ENCODE measurements at regions not wholly inside any gene's neighbourhood (a gene's known extent, or its start where the extent isn't known, plus 50 kb on each side); places are given as distances from the start of the nearest gene placed in this dataset.

- Histone ChIP-seq H3K4me1 (no peaks in the 10 kb centered on the region), H3K4me3 (peak overlapping the region in 1 of 4 donors; percentile 7), H3K9me3 (no peaks in the 10 kb centered on the region), H3K36me3 (no peaks in the 10 kb centered on the region), H3K27me3 (no peaks in the 10 kb centered on the region), H3K27ac (peak overlapping the region in 1 of 4 donors; percentile 20)
- in situ Hi-C loops (cut with MboI; ENCODE audit: low sequenced_read_pairs in 4 of 4) = no loop called here
- TF ChIP-seq CTCF (IDR thresholded peaks at IDR 0.05 in 4 of 5, conservative IDR thresholded peaks at IDR 0.05 in 1 of 5) = no peak
- TF ChIP-seq POLR2A (IDR thresholded peaks at IDR 0.05) = no peak
- ATAC-seq (no peak), DNase-seq (no peak)
- intact Hi-C loops (cut with DNase I; ENCODE audit: low total_unique reads) = no loop called here
These were observed 990.4 kb downstream of the EFNA5 start for GRCh38 chr5:106680330-106680729.

DNA sequence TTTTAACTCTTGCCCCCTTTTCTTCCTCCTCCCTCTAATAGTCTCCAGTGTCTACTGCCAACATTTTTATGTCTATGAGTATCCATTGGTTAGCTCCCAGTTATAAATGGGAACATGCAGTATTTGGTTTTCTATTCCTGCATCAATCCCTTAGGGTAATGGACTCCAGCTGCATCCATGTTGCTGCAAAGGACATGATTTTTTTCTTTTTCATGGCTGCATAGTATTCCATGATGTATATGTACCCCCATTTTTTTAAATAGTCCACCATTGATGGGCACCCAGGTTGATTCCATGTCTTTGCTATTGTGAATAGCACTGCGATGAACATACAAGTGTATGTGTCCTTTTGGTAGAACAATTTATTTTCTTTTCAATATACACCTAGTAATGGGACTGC is 993.7 kb downstream of the EFNA5 start:
- Histone ChIP-seq H3K4me1 (no peaks in the 10 kb centered on the region), H3K36me3 (no peaks in the 10 kb centered on the region), H3K27ac (no peak overlapping the region), H3K4me3 (no peak overlapping the region), H3K27me3 (no peaks in the 10 kb centered on the region), H3K9me3 (no peaks in the 10 kb centered on the region)
- no peak for ATAC-seq
- in situ Hi-C loops (cut with MboI; ENCODE audit: low sequenced_read_pairs in 4 of 4) = no loop called here
- DNase-seq = no peak
- TF ChIP-seq CTCF (IDR thresholded peaks at IDR 0.05 in 4 of 5, conservative IDR thresholded peaks at IDR 0.05 in 1 of 5) (no peak), POLR2A (IDR thresholded peaks at IDR 0.05) (no peak)
- intact Hi-C loops (cut with DNase I; ENCODE audit: low total_unique reads) = no loop called here

GRCh38 chr5:106675687-106676086 is 995.0 kb downstream of the EFNA5 start:
- in situ Hi-C loops (cut with MboI; ENCODE audit: low sequenced_read_pairs in 4 of 4) (no loop called here), intact Hi-C loops (cut with DNase I; ENCODE audit: low total_unique reads) (no loop called here)
- Histone ChIP-seq H3K9me3 (no peaks in the 10 kb centered on the region), H3K27ac (no peak overlapping the region), H3K36me3 (no peaks in the 10 kb centered on the region), H3K27me3 (no peaks in the 10 kb centered on the region), H3K4me3 (no peak overlapping the region), H3K4me1 (no peaks in the 10 kb centered on the region)
- no peak for TF ChIP-seq POLR2A (IDR thresholded peaks at IDR 0.05)
- TF ChIP-seq CTCF (IDR thresholded peaks at IDR 0.05 in 4 of 5, conservative IDR thresholded peaks at IDR 0.05 in 1 of 5) = no peak
- DNase-seq (no peak), ATAC-seq (no peak)

GRCh38 chr5:106673941-106674340 is 996.8 kb downstream of the EFNA5 start:
- no peak overlapping the region for H3K27ac ChIP-seq
- in situ Hi-C loops (cut with MboI; ENCODE audit: low sequenced_read_pairs in 4 of 4) (no loop called here), intact Hi-C loops (cut with DNase I; ENCODE audit: low total_unique reads) (no loop called here)
- no peak overlapping the region for H3K4me3 ChIP-seq
- H3K36me3 ChIP-seq = no peaks in the 10 kb centered on the region
- DNase-seq (no peak), ATAC-seq (no peak)
- TF ChIP-seq CTCF (IDR thresholded peaks at IDR 0.05 in 4 of 5, conservative IDR thresholded peaks at IDR 0.05 in 1 of 5) = no peak
- TF ChIP-seq POLR2A (IDR thresholded peaks at IDR 0.05) = no peak
- no peaks in the 10 kb centered on the region for H3K9me3 ChIP-seq
- no peaks in the 10 kb centered on the region for H3K27me3 ChIP-seq
- H3K4me1 ChIP-seq = no peaks in the 10 kb centered on the region

DNA sequence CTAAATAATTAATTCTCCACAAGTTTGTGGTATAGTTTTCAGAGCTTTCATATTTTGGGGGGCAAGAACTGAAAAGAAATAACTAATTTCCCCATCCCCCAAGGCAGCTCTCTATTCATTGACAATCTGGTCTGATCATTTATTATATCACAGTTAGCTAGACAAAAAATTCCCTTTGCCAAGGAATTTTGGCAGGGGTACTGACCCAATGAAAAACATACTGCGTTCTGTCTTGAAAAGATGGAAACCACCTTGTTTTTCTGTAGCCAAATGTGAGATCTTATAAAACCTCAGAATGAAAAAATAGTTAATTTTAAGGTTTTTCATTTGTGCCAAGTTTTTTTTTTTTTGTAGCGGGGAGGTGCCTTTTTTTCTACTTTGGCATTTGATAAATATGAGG is 1008.9 kb downstream of the EFNA5 start:
- no peak for TF ChIP-seq POLR2A (IDR thresholded peaks at IDR 0.05)
- no peak for TF ChIP-seq CTCF (IDR thresholded peaks at IDR 0.05 in 4 of 5, conservative IDR thresholded peaks at IDR 0.05 in 1 of 5)
- H3K27ac ChIP-seq = no peak overlapping the region
- DNase-seq (no peak), ATAC-seq (no peak)
- no peaks in the 10 kb centered on the region for H3K27me3 ChIP-seq
- intact Hi-C loops (cut with DNase I; ENCODE audit: low total_unique reads) (no loop called here), in situ Hi-C loops (cut with MboI; ENCODE audit: low sequenced_read_pairs in 4 of 4) (no loop called here)
- no peaks in the 10 kb centered on the region for H3K9me3 ChIP-seq
- no peaks in the 10 kb centered on the region for H3K36me3 ChIP-seq
- no peak overlapping the region for H3K4me3 ChIP-seq
- no peaks in the 10 kb centered on the region for H3K4me1 ChIP-seq
